ENCODE measurements at regions not wholly inside any gene's neighbourhood (a gene's known extent, or its start where the extent isn't known, plus 50 kb on each side); places are given as distances from the start of the nearest gene placed in this dataset.

GRCh38 chr3:153619268-153619667, 457.2 kb downstream of the RAP2B start:
- intact Hi-C loops (cut with DNase I) = no loop called here
- H3K27ac ChIP-seq = no peak overlapping the region
- DNase-seq = no peak
- no peaks in the 10 kb centered on the region for H3K36me3 ChIP-seq (replicated peaks in 1 of 2)
- no peaks in the 10 kb centered on the region for H3K27me3 ChIP-seq
- TF ChIP-seq POLR2A (IDR thresholded peaks at IDR 0.05) (no peak), CTCF (IDR thresholded peaks at IDR 0.05) (no peak)
- no peaks in the 10 kb centered on the region for H3K4me1 ChIP-seq (replicated peaks in 1 of 2)
- H3K4me3 ChIP-seq = no peak overlapping the region
- 78 to 94% (median 80%) methylated on average over 2 of the region's 2 CpGs for WGBS, 4 donors
- no peaks in the 10 kb centered on the region for H3K9me3 ChIP-seq (replicated peaks in 1 of 3)

GRCh38 chr3:153621953-153622352, 459.9 kb downstream of the RAP2B start:
- 57 to 72% (median 70%) methylated on average over 2 of the region's 2 CpGs for WGBS, 4 donors
- Histone ChIP-seq H3K9me3 (replicated peaks in 1 of 3) (no peaks in the 10 kb centered on the region), H3K27me3 (no peaks in the 10 kb centered on the region), H3K27ac (no peak overlapping the region), H3K36me3 (replicated peaks in 1 of 2) (no peaks in the 10 kb centered on the region), H3K4me1 (replicated peaks in 1 of 2) (no peaks in the 10 kb centered on the region), H3K4me3 (no peak overlapping the region)
- no peak for DNase-seq
- TF ChIP-seq CTCF (IDR thresholded peaks at IDR 0.05) = no peak
- no peak for TF ChIP-seq POLR2A (IDR thresholded peaks at IDR 0.05)
- intact Hi-C loops (cut with DNase I) = no loop called here

- no peaks in the 10 kb centered on the region for H3K36me3 ChIP-seq (replicated peaks in 1 of 2)
- no peak overlapping the region for H3K4me3 ChIP-seq
- no peaks in the 10 kb centered on the region for H3K4me1 ChIP-seq (replicated peaks in 1 of 2)
- H3K9me3 ChIP-seq (replicated peaks in 1 of 3) = no peaks in the 10 kb centered on the region
- TF ChIP-seq POLR2A (IDR thresholded peaks at IDR 0.05) = no peak
- TF ChIP-seq CTCF (IDR thresholded peaks at IDR 0.05) = no peak
- no peak overlapping the region for H3K27ac ChIP-seq
- intact Hi-C loops (cut with DNase I) = no loop called here
- no peaks in the 10 kb centered on the region for H3K27me3 ChIP-seq
- DNase-seq = no peak
- WGBS, 4 donors = 75 to 87% (median 83%) methylated on average over 1 of the region's 1 CpG
Observed at GRCh38 chr3:153623834-153624233, 461.8 kb downstream of the RAP2B start.

- Histone ChIP-seq H3K4me1 (replicated peaks in 1 of 2) (no peaks in the 10 kb centered on the region), H3K9me3 (replicated peaks in 1 of 3) (no peaks in the 10 kb centered on the region), H3K27ac (no peak overlapping the region), H3K27me3 (no peaks in the 10 kb centered on the region), H3K4me3 (no peak overlapping the region), H3K36me3 (replicated peaks in 1 of 2) (no peaks in the 10 kb centered on the region)
- intact Hi-C loops (cut with DNase I) = no loop called here
- WGBS, 4 donors = 68 to 77% (median 74%) methylated on average over 6 of the region's 6 CpGs
- TF ChIP-seq CTCF (IDR thresholded peaks at IDR 0.05) (no peak), POLR2A (IDR thresholded peaks at IDR 0.05) (no peak)
- no peak for DNase-seq
Observed at GRCh38 chr3:153624310-153625030, 462.4 kb downstream of the RAP2B start.

Measured in adrenal gland (tissue), 9 donors.